Fibroblast of mammary gland (primary cell): ENCODE measurements at regions not wholly inside any gene's neighbourhood (a gene's known extent, or its start where the extent isn't known, plus 50 kb on each side); places are given as distances from the start of the nearest gene placed in this dataset.
A peak's percentile ranks its signal among the peaks of the same experiment; 100 is the strongest.

Experiments
- DNase-seq: peaks from one replicate; pipeline ENCODE4 v3.0.0-alpha.2; 2010; ENCODE audit warnings: low read depth
- H3K4me3 ChIP-seq: 2 replicates; pipeline ENCODE4 v1.5.1; 2011; ENCODE audit warnings: low read depth, mild to moderate bottlenecking, low read length, moderate library complexity; ENCODE audit not compliant: control insufficient read depth
- CTCF ChIP-seq: conservative IDR thresholded peaks from 2 replicates; pipeline ENCODE4 v1.5.1; 2011; ENCODE audit warnings: low read depth, low read length, inconsistent platforms; ENCODE audit not compliant: control insufficient read depth, insufficient read depth

GRCh38 chr11:8785998-8786397 is 103.4 kb downstream of the RPL27A start:
- no peak for TF ChIP-seq CTCF
- no peak overlapping the region for H3K4me3 ChIP-seq

GRCh38 chr11:8786933-8787332 is 104.3 kb downstream of the RPL27A start:
- no peak overlapping the region for H3K4me3 ChIP-seq
- peak; percentile 33 for TF ChIP-seq CTCF
- no peak for DNase-seq

More at GRCh38 chr11:8785998-8786397, 103.4 kb downstream of the RPL27A start:
- DNase-seq = no peak

- no peak overlapping the region for H3K4me3 ChIP-seq
- no peak for DNase-seq
- no peak for TF ChIP-seq CTCF
Observed at GRCh38 chr11:8787372-8787771, 104.8 kb downstream of the RPL27A start.

- H3K4me3 ChIP-seq = no peak overlapping the region
- DNase-seq = no peak
- TF ChIP-seq CTCF = no peak
Observed at GRCh38 chr11:8788616-8789015, 106.0 kb downstream of the RPL27A start.

- DNase-seq = no peak
- H3K4me3 ChIP-seq = no peak overlapping the region
- TF ChIP-seq CTCF = no peak
Observed at GRCh38 chr11:8789864-8790263, 107.3 kb downstream of the RPL27A start.

- TF ChIP-seq CTCF = no peak
- DNase-seq = no peak
- H3K4me3 ChIP-seq = no peak overlapping the region
Observed at GRCh38 chr11:8790968-8791367, 108.4 kb downstream of the RPL27A start.

GRCh38 chr11:8792710-8793109 is 110.1 kb downstream of the RPL27A start:
- TF ChIP-seq CTCF = no peak
- no peak for DNase-seq

More at GRCh38 chr11:8792710-8793109, 110.1 kb downstream of the RPL27A start:
- no peak overlapping the region for H3K4me3 ChIP-seq
